ENCODE measurements at regions not wholly inside any gene's neighbourhood (a gene's known extent, or its start where the extent isn't known, plus 50 kb on each side); places are given as distances from the start of the nearest gene placed in this dataset.

DNA sequence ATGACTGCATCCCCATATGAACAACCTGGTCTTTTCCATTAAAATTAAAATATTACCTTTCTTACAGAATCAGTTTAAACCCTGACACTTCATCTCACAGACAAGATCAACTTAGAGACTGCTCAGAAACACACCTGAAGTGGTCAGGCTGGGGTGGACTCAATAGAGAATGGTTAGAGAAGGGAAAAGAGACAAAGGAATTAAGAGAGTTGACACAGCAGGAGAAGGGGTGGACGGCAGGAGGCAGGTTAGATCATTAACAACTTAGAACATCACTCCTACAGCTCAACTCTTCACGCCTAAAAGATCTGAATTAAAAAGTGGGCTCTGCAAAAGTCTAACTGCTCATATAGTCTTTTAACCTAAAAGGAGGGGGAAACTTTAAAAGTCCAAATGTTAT lies 157.7 kb upstream of the COL1A2 start:
- DNase-seq (ENCODE audit: low spot score): no peak

DNA sequence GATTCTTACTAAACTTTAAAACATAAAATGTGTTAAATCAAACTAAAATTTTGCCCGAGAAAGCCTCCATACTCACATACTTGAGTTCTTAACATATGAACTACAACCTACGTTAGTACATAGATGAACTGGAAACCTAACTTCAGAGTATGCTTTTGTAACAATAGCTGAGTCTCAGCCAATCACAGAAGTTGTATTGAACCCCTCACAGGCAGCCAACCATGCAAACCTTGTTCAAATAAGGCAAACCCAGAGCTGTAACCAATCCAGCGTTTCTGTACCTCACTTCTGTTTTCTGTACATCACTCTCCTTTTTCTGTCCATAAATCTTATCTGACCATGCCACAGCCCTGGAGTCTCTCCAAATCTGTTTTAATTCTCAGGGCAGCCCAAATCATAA lies 157.3 kb upstream of the COL1A2 start:
- DNase-seq (ENCODE audit: low spot score): no peak

DNA sequence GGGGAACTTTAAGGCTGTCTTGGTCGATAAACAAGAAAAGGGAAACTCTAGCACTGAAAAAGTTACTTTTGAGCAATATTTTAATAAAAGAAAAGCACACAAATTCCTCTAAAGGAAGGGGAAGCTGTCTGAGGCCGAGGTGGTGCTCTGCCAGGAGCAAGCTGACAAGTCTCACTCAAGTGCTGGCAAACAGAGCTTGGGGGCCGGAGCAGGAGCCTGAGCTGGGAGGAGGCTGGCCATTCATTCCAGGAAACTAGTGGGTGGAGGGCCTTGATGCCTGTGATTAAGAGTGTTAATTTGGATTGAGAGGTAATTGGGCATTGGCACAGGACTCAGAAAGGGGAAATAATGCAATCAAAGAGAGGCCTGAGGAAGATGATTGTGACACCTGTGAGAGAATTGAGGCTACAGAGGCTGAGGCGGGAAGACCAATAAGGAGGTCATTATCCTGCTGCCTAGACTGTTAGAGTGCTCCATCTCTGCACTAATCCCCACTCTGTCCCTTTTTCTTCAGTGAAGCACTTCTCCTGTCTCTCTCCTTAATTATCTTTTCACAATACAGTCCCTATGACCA lies 154.9 kb upstream of the COL1A2 start:
- DNase-seq (ENCODE audit: low spot score): no peak

DNA sequence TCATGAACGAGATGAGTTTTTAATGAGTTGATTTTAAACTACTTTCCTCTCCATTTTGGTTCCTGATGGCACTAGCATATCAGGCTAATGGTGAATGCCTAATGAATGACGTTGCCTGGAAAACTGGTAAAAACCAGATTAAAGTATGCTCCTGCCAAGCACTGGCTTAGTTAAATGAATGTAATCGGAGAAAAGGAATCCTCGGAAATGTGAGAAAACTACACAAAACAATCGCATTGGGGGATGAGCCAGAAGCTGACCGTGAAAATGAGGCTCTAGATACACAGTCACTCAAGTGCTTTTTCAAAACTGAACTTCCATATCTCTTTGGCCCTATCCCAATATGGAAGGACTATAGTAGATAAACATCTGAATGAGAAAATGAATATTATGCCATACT lies 153.8 kb upstream of the COL1A2 start:
- DNase-seq (ENCODE audit: low spot score): no peak

DNA sequence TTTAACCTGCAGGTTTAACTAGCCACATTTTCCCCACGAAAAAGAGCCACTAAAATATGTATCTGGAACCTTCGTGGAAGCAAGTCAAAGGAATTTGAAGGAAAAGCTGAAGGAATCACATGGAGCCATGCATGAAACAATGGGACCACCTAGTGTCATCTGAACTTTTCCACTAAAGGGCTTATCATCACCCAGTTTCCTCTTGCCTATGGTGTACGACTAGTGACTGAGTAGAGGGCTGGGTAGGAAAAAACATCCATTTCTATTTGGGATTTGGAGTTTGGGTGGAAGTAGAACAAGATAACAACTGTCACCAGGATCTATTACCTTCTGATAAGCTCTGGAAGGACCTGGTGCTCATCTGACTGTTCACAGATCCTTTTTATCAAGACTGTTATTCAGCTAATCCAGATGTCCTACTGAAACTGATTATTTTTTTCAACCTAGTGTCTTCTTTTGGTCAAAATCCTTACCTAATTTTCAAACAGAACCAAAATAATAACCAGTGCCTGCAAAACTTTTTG lies 153.2 kb upstream of the COL1A2 start:
- no peak for DNase-seq (ENCODE audit: low spot score)

DNA sequence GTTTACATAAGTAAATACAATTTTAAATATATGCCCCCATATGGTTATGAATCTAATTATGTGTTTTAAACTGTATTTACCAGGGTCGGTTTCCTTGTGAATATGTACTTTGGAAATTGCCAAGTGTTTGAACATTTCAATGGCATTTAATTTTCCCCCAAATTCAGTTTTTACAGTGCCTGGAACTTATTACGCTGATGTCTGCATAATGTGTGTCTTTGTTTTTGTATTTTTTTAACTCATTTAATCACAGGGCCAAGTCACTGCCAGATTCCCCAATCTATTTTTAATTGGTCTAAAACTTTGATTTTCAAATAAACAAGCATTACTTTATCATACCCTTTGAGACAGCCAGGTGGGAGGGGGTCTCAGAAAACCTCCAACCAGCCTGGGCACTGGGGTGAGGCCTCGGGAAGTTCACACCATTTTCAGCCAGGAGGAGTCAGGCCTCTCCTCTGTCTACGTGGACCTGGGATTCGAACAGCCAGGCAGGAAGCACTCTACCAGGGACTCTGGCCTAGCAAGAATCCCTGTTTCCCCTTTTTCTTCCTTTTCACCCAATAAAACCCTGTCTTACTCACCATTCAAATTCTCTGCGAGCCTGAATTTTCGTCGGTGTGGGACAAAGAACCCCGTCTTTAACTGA lies 151.5 kb upstream of the COL1A2 start:
- no peak for DNase-seq (ENCODE audit: low spot score)

DNA sequence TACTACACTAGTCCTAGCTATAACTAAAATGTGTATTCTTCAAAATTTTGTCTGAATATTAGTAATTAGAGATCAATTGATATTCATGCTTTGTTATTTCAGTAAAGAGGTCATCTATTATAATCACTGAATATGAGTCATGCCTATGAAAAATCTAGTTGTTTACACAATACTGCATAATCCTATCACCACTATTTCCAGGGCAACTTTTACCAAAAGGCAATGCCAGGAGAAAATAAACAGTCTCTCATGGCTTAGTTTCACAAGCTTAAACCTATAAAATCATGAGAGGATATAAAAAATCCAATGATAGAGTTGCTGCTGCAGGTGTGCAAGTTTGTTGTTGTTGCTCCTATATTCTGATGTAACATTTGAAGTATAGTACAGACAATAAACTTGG lies 149.9 kb upstream of the COL1A2 start:
- no peak for DNase-seq (ENCODE audit: low spot score)

DNA sequence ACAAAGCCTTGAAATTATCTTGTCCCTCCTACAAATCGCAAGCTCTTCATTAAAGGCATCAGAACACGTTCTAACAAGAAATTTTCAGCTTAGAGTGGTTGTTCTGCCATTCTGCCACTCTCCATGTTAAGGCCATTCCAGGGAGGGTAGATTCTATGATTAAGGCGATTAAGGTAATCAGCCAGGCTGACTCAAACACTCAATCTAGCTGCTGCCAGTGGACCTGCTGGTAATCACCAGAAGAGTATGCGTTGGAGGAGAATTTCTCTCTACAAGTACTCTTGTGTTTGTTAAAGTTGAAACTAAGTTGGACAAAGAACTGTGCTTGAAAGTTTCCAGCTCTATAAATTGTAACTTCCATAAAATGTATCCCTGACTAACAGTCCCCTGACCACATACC lies 149.2 kb upstream of the COL1A2 start:
- no peak for DNase-seq (ENCODE audit: low spot score)

DNA sequence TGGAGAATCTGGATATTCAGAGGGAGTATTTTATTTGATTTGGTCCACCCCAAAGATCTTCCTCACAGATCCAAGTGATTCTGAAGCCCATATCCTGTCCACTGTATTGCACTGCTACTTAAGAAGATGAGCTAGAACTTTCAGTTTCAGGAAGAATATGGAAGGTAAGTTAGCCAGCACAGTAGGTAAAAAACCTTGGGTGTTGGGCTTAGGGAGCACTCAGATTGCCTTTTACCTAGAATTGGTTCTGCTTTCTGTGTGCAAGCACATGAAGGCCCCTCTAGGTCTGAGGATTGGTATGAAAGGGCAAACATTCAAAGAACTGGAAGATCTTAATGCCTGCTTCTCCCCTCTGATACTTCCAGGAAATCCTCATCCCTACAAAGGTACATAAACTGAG lies 146.7 kb upstream of the COL1A2 start:
- no peak for DNase-seq (ENCODE audit: low spot score)

DNA sequence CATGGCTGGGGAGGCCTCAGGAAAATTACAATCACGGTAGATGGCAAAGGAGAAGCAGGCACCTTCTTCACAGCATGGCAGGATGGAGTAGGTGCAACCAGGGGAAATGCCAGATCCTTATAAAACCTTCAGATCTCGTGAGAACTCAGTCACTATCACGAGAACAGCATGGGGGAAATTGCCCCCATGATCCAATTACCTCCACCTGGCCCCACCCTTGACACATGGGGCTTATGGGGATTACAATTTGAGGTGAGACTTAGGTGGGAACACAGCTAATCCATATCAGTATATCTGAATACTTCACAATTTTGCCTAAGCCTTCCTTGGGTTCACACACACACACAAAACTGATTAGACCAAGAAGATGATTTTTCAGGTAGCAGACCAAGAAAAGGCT lies 145.1 kb upstream of the COL1A2 start:
- DNase-seq (ENCODE audit: low spot score): no peak

DNA sequence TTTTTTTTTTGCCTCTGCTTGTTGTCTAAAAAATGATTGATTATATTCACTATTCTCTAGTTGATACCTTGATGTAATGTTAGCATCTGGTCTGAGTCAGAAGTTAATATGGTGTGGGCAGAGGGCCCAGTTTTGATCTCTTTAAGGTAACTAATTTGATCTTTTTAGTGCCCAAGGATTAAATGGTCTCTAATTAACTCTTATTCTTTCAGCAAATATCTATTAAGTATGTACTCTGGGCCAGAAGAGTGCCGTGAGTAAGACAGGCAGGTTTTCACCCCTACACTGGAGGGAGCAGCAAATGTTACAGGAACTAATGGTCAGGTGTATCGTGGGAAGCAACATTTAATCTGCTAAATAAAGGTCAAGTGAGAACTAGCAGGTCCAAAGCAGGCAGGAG lies 144.6 kb upstream of the COL1A2 start:
- DNase-seq (ENCODE audit: low spot score): no peak

DNA sequence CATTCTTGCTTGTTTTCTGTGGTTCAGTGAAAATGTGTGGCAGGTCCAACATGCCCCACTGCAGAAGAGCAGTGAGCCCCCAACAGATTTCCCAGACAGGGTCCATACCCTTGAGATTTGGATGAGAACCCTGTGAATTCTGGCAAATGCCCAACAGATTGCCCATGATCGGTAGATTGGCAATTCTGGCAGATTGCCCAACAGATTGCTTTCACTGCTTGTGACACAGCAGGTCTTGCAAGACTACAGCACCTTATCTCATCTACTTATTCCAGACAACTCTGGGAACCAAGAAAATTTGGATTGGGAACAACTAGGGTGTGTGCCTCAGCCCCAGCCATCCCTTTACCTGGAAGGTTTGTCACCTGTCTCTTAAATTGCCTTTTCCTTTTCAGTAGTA lies 143.7 kb upstream of the COL1A2 start:
- DNase-seq (ENCODE audit: low spot score): no peak

DNA sequence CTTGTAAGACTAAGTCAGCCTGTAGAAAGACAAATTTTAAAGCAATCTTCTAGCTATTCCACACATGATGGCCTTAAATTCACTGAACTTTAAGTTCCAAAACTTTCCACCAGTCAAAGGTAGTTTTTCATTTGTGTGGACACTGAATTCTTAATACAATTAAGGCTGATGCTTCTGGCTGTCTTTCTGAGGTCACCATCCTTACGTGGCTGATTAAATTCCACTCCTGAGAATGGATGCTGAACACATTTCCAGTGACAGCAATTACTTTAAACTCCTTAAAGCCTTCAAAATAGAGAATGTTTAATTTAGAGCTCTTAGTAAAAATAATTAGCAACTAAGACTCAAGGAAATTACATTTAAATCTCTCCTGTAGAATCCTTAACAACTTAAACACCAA lies 142.6 kb upstream of the COL1A2 start:
- DNase-seq (ENCODE audit: low spot score): no peak

DNA sequence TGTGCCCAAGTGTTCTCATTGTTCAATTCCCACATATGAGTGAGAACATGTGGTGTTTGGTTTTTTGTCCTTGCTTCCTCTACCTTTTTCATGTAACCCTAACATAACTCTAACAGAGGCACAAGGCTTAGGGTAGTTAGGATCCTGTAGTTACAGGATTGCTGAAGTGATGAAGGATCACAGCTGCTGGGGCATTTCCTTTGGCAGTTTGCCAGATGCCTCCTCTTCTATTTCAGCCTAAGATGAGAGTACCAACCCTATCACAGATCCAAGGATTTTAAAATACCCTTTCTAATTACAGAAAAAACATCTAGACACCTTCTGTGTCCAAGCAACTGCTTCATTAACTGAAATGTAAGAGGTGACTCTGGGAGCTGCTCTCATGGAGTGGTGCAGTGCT lies 141.7 kb upstream of the COL1A2 start:
- no peak for DNase-seq (ENCODE audit: low spot score)

DNA sequence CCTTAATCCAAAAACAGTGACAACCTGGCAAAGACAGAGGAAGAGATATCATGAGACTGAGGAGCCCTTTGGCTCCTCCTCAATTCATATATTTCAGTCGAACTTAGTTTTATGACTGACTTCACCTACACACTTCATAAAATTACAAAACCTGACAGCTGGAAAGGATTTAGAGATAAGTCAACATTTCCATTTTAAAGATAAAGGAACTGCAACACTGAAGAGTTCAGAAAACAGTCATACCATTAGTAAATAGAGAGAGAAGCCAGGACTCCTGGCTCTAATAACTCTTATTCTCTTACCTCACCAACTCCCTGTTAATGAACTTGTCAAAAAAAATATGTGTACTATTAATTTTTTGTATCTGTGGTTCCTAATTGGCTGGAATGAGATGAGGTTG lies 141.0 kb upstream of the COL1A2 start:
- DNase-seq (ENCODE audit: low spot score): no peak

DNA sequence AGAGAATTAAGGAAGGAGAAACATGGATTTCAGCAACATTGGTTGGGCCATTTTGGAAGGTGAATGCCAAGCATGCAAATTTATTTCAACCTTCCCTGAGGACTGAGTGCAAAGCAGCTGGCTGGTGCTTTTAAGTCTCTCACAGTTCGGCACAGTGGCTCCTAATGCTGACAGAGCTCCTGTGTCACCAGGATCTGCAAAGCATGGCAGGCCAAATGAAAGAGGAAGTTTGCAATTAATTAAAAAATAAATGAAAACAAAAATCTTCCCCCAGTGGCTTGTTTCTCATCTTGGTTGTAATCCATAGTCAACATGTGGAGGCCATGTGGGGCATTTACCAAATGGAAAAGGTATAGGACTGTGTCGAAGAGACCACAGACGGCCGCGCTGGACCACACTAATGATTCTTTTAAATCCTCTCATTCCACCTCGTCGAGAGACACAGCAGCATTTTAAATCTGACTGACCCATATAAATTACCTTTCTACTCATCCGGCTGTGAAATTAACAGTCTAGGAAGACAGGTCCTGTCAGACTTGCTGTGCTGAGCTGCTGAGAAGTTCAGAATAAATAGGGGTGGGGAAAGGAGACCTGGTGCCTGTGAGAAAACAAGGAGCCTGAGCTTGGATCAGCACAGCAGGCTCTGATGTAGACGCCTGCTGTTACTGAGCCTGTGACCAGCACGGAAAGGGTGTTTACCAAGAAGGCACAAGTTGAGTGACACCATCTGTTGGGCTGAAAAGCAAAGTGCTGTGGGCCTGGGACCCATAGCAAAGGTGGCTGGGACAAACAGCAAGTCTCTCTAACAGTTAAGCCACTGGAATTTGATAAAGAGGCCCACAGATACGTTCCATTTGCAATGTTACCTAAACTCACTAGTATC lies 136.0 kb upstream of the COL1A2 start:
- DNase-seq (ENCODE audit: low spot score): no peak

DNA sequence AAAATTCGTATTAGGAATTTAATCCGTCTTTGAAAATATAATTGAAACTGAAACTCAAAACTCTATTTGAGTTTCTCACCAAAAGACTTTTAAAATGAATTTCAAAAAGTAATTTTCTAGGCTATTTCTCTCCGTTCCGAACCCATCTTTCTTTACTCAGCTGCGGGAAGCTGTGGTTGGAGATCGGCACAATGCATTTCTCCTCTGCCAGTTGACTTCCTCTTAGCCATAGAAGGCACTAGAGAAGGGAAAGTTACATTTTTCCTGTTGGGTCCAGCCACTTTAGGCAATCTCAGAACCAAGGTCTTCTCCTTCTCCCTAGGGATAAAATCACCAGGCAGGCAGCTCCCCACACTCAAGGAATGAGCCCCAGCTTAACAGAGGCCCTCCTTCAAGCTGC lies 133.6 kb upstream of the COL1A2 start:
- DNase-seq (ENCODE audit: low spot score): no peak

DNA sequence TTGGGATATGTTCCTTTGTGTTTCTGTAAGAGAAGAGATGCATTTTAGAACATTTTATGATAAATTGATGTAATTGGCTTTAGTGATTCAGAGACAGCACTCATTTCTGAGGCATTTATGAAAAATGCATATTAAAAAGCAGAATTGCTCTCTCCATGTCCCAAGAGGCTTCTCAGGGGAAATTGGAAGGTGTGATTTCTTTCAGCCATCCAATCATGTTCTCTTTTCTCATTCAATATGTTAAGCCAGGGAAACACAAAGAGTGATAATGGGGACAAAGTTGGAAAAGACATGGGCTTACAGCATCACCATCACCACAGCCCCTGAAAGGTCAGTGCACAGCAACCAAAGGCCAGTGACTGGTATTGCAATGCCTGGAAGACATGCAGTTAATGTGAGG lies 129.9 kb upstream of the COL1A2 start:
- no peak for DNase-seq (ENCODE audit: low spot score)

DNA sequence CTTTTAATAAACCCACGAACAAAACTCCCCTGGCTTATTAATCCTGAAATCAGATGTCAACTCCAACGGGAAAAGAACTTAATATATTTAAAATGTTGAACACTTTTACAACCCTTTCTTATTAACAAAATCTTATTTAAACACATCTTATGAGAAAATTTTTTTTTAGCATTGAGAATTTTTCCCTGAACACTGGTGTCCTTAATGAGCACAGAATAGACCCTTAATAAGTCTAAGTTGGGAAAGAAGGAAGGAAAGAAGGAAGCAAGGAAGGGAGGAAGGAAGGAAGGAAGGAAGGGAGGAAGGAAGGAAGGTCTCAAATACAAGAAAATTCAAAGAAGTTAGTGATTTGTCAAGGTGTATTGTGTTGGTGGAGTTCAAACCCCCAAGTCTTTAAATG lies 129.2 kb upstream of the COL1A2 start:
- DNase-seq (ENCODE audit: low spot score): no peak

DNA sequence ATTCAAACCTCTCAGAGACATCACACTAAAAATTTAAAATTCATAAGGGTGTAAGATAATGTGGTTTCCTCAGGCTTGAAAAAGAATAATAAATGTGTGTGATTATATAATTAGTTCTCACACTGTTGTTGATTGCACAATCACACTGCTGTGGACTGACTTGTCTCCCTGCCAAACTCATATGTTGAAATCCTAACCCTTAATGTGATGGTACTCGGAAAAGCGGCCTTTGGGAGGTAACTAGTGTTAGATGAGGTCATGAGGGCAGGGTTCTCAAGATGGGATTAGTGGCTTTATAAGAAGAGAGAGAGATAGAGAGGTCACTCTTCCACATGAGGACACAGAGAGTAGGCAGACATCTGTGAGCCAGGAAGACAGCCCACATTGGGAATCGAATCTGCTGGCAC lies 128.5 kb upstream of the COL1A2 start:
- no peak for DNase-seq (ENCODE audit: low spot score)

DNA sequence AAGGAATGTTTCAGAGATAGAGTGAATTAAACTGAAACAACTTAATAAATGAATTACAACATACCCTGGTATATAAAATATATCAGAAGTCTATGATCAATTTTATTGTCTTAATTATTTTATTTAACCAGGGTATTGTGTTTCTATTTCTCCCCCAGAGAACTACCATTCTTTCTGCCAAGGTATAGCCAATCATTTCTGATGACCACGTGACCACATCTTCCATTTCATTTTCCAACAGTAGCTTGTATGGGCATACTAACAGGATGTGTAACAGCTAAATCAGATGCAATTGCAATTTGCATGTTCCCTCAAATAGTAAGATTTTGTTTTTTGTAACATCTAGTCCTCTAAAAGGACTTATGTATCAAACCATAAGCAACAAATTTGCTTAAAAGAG lies 123.9 kb upstream of the COL1A2 start:
- no peak for DNase-seq (ENCODE audit: low spot score)

DNA sequence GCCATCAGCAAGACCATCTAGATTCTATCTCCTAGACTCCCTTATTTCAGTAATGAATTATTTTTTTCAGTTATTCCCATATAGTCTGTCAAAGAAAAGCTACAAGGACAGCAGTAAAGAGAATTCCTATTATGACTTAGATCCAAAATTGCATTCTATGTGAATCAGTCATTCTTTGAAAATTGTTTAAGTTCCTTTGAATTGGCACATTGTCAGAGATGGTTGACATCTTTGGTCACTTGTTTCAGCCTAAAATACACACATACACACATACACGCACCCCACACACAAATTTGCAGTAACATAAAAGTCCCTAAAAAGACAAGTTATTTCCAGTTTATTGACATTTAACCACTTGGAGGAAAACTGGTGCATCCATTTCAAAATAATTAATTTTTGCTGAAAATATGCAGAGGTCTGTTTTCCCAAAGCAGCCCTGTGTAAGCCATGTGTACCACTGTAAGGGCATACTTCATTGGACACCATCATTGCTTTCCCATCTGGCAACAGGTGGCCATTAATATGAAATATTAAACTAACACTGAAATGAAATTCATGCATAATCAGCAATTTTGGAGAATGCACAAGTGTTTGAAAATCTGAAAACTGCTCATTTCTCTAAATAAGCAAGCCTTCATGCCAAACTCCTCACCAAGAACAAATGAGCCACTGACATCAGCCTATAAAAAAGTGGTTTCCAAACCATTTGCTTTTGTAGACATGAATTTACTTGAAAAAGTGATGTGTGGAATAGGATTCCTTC lies 121.7 kb upstream of the COL1A2 start:
- no peak for DNase-seq (ENCODE audit: low spot score)

DNA sequence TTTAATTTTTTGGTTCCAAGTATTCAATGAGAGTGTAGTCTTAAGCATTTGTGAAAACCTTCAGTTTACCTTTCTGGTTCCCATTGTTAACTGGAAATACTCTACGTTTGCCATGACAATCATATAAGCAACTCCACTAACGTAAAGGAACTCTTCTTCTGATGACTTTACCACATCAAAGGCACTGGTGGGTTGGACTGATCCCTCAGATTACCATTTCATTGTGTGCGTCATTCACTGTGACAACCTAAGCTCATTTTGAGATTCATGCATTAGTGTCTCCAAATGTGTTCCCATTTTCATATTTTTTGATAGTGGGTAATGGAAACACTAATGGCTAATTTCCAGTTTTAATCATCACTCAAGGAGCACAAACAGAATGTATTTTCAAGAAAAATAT lies 119.9 kb upstream of the COL1A2 start:
- no peak for DNase-seq (ENCODE audit: low spot score)

Measured in COLO829 (cell line).